BE2C (cell line): ENCODE measurements at regions not wholly inside any gene's neighbourhood (a gene's known extent, or its start where the extent isn't known, plus 50 kb on each side); places are given as distances from the start of the nearest gene placed in this dataset.

Source experiments
- DNase-seq: peaks from one replicate; pipeline ENCODE4 v3.0.0-alpha.2; 2020
- H3K27me3 ChIP-seq: fragments of 250-450 bp; sonication (Bioruptor Pico); 2 replicates; pipeline ENCODE4 v1.5.1; 2020; ENCODE audit warnings: mild to moderate bottlenecking
- H3K36me3 ChIP-seq: fragments of 250-450 bp; sonication (Bioruptor Pico); 2 replicates; pipeline ENCODE4 v1.5.1; 2020; ENCODE audit warnings: mild to moderate bottlenecking
- H3K4me1 ChIP-seq: fragments of 250-450 bp; sonication (Bioruptor Pico); 2 replicates; pipeline ENCODE4 v1.5.1; 2020
- H3K4me3 ChIP-seq: 2 replicates; pipeline ENCODE4 v1.5.1; 2011; ENCODE audit warnings: low read depth, low read length
- H3K9me3 ChIP-seq: fragments of 250-450 bp; sonication (Bioruptor Pico); 2 replicates; pipeline ENCODE4 v1.5.1; 2020
- TF ChIP-seq, protein P1 (sequence below): IDR thresholded peaks from 2 replicates; pipeline ENCODE4 v1.5.1; 2012; ENCODE audit warnings: mild to moderate bottlenecking, low read depth, low read length

- no peaks in the 10 kb centered on the region for H3K27me3 ChIP-seq
- DNase-seq = no peak
- H3K4me1 ChIP-seq = no peaks in the 10 kb centered on the region
- H3K36me3 ChIP-seq = no peaks in the 10 kb centered on the region
- H3K4me3 ChIP-seq = no peak overlapping the region
- H3K9me3 ChIP-seq = no peaks in the 10 kb centered on the region
- TF ChIP-seq, protein P1, sequence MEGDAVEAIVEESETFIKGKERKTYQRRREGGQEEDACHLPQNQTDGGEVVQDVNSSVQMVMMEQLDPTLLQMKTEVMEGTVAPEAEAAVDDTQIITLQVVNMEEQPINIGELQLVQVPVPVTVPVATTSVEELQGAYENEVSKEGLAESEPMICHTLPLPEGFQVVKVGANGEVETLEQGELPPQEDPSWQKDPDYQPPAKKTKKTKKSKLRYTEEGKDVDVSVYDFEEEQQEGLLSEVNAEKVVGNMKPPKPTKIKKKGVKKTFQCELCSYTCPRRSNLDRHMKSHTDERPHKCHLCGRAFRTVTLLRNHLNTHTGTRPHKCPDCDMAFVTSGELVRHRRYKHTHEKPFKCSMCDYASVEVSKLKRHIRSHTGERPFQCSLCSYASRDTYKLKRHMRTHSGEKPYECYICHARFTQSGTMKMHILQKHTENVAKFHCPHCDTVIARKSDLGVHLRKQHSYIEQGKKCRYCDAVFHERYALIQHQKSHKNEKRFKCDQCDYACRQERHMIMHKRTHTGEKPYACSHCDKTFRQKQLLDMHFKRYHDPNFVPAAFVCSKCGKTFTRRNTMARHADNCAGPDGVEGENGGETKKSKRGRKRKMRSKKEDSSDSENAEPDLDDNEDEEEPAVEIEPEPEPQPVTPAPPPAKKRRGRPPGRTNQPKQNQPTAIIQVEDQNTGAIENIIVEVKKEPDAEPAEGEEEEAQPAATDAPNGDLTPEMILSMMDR = no peak
Observed at GRCh38 chr11:26227883-26228502, 103.9 kb upstream of the ANO3 start.

- TF ChIP-seq, protein P1 = no peak
- Histone ChIP-seq H3K4me3 (no peak overlapping the region), H3K27me3 (no peaks in the 10 kb centered on the region), H3K9me3 (no peaks in the 10 kb centered on the region), H3K4me1 (no peaks in the 10 kb centered on the region), H3K36me3 (no peaks in the 10 kb centered on the region)
- DNase-seq = no peak
Observed at GRCh38 chr11:26228778-26229177, 103.2 kb upstream of the ANO3 start.

DNA sequence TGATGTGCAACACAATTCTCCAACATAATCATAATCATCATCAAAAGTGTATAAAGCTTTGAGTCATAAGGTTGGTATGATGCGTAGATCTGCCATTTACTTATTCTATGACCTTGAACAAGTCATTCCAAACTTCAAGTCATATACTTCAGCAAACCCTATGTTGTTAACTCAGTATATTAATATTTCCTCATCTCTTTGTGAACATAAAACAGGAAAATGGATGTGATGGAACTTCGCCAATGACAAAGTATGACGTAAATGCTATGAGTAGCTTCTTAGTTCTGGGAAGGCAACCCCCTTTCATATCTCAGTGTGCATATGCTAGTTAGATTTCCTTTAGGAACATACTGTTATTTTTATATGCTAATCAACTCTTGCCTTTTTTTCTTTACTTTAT is 102.7 kb upstream of the ANO3 start:
- H3K36me3 ChIP-seq = no peaks in the 10 kb centered on the region
- no peaks in the 10 kb centered on the region for H3K4me1 ChIP-seq
- TF ChIP-seq, protein P1 = no peak
- no peak for DNase-seq
- H3K27me3 ChIP-seq = no peaks in the 10 kb centered on the region
- no peaks in the 10 kb centered on the region for H3K9me3 ChIP-seq
- no peak overlapping the region for H3K4me3 ChIP-seq

- TF ChIP-seq, protein P1 = no peak
- Histone ChIP-seq H3K4me1 (no peaks in the 10 kb centered on the region), H3K4me3 (no peak overlapping the region), H3K36me3 (no peaks in the 10 kb centered on the region), H3K9me3 (no peaks in the 10 kb centered on the region), H3K27me3 (no peaks in the 10 kb centered on the region)
- no peak for DNase-seq
Observed at GRCh38 chr11:26229981-26230380, 101.9 kb upstream of the ANO3 start.

DNA sequence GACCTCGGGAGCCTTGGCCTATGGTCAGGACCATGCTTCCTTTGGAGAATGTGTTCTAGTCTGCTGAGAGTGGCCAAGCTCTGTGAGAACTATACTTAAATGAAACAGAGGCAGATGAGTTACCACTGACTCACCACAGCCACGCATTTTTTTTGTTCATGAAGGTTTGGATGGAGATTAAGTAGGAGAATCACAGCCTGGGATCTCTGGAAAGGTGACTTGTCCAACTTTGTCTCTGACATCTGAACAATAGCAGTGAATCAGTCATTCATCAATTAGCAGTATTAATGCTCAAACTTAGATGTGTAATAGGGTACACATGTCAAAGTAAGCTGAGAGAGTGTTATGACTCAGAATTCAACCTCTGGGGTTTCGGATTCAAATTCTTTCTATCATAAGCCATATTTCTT is 100.7 kb upstream of the ANO3 start:
- Histone ChIP-seq H3K9me3 (no peaks in the 10 kb centered on the region), H3K36me3 (no peaks in the 10 kb centered on the region), H3K4me1 (no peaks in the 10 kb centered on the region), H3K27me3 (no peaks in the 10 kb centered on the region), H3K4me3 (no peak overlapping the region)
- no peak for DNase-seq
- TF ChIP-seq, protein P1 = no peak

DNA sequence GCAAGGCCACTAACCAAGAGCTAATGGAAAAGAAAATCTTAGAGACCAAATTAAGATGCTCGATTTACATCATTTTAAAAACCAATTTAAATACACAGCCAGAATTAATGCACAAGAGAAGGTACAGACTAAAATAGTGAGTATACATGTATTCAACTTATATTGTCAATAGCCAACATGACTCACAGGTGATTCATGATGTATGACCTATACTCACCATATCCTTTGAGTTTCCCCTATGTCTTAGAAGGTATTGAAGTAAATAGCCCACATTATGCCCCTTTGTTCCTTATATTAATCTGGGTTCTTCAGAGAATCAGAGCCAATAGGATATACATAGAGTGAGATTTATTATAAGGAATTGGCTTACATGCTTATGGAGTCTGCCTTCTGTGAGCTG is 97.5 kb upstream of the ANO3 start:
- no peak overlapping the region for H3K4me3 ChIP-seq
- no peaks in the 10 kb centered on the region for H3K27me3 ChIP-seq
- TF ChIP-seq, protein P1 = no peak
- no peaks in the 10 kb centered on the region for H3K4me1 ChIP-seq
- DNase-seq = no peak
- no peaks in the 10 kb centered on the region for H3K9me3 ChIP-seq
- H3K36me3 ChIP-seq = no peaks in the 10 kb centered on the region
